HEK293T (cell line): ENCODE measurements at regions not wholly inside any gene's neighbourhood (a gene's known extent, or its start where the extent isn't known, plus 50 kb on each side); places are given as distances from the start of the nearest gene placed in this dataset.

Source experiments
- CTCF ChIA-PET: fragments of 350-600 bp; formaldehyde crosslinking; extraction: SDS; loops from one replicate; lab custom pipeline; 2021; ENCODE audit warnings: antibody characterized with exemption, inconsistent platforms; lab: Yijun Ruan, JAX
- POLR2A ChIA-PET: fragments of 350-600 bp; formaldehyde crosslinking; extraction: SDS; loops from one replicate; lab custom pipeline; 2020; ENCODE audit warnings: antibody characterized with exemption, inconsistent platforms; lab: Yijun Ruan, JAX
- DNase-seq: peaks from one replicate; pipeline ENCODE4 v3.0.0; 2012; ENCODE audit warnings: mixed read lengths; ENCODE audit errors: extremely low spot score
- ARNT ChIP-seq: fragments of 450-650 bp; IDR thresholded peaks from 2 replicates; pipeline ENCODE4 v1.6.1; 2017; ENCODE audit warnings: mild to moderate bottlenecking
- BHLHE40 ChIP-seq: fragments of 450-650 bp; IDR thresholded peaks from 2 replicates; pipeline ENCODE4 v1.6.1; 2016; ENCODE audit warnings: mild to moderate bottlenecking, moderate library complexity, borderline replicate concordance
- CTBP1 ChIP-seq: fragments of 450-650 bp; IDR thresholded peaks from 2 replicates; pipeline ENCODE4 v1.6.1; 2016; ENCODE audit warnings: borderline replicate concordance
- ELF4 ChIP-seq: fragments of 450-650 bp; IDR thresholded peaks from 2 replicates; pipeline ENCODE4 v1.6.1; 2017; ENCODE audit warnings: antibody characterized with exemption
- FOXA1 ChIP-seq: fragments of 450-650 bp; IDR thresholded peaks from 2 replicates; pipeline ENCODE4 v1.6.1; 2016; ENCODE audit warnings: mild to moderate bottlenecking
- FOXK2 ChIP-seq: fragments of 450-650 bp; IDR thresholded peaks from 2 replicates; pipeline ENCODE4 v1.6.1; 2016; ENCODE audit warnings: mild to moderate bottlenecking
- FOXM1 ChIP-seq: fragments of 450-650 bp; IDR thresholded peaks from 2 replicates; pipeline ENCODE4 v1.6.1; 2017; ENCODE audit warnings: mild to moderate bottlenecking, borderline replicate concordance
- HDGF ChIP-seq: fragments of 450-650 bp; IDR thresholded peaks from 2 replicates; pipeline ENCODE4 v1.6.1; 2017; ENCODE audit warnings: antibody characterized with exemption, borderline replicate concordance
- L3MBTL2 ChIP-seq: fragments of 450-650 bp; conservative IDR thresholded peaks from 2 replicates; pipeline ENCODE4 v1.6.1; 2016; ENCODE audit warnings: mild to moderate bottlenecking
- LEF1 ChIP-seq: fragments of 450-650 bp; IDR thresholded peaks from 2 replicates; pipeline ENCODE4 v1.6.1; 2017; ENCODE audit warnings: mild to moderate bottlenecking, borderline replicate concordance
- NFRKB ChIP-seq: fragments of 450-650 bp; IDR thresholded peaks from 2 replicates; pipeline ENCODE4 v1.6.1; 2016; ENCODE audit warnings: mild to moderate bottlenecking, moderate library complexity
- PKNOX1 ChIP-seq: fragments of 450-650 bp; IDR thresholded peaks from 2 replicates; pipeline ENCODE4 v1.6.1; 2016
- SP1 ChIP-seq: fragments of 450-650 bp; IDR thresholded peaks from 2 replicates; pipeline ENCODE4 v1.6.1; 2017
- SUZ12 ChIP-seq: fragments of 450-650 bp; IDR thresholded peaks from 2 replicates; pipeline ENCODE4 v1.6.1; 2016; ENCODE audit warnings: mild to moderate bottlenecking
- TARDBP ChIP-seq: fragments of 450-650 bp; IDR thresholded peaks from 2 replicates; pipeline ENCODE4 v1.6.1; 2016
- ZNF384 ChIP-seq: fragments of 450-650 bp; IDR thresholded peaks from 2 replicates; pipeline ENCODE4 v1.6.1; 2016

DNA sequence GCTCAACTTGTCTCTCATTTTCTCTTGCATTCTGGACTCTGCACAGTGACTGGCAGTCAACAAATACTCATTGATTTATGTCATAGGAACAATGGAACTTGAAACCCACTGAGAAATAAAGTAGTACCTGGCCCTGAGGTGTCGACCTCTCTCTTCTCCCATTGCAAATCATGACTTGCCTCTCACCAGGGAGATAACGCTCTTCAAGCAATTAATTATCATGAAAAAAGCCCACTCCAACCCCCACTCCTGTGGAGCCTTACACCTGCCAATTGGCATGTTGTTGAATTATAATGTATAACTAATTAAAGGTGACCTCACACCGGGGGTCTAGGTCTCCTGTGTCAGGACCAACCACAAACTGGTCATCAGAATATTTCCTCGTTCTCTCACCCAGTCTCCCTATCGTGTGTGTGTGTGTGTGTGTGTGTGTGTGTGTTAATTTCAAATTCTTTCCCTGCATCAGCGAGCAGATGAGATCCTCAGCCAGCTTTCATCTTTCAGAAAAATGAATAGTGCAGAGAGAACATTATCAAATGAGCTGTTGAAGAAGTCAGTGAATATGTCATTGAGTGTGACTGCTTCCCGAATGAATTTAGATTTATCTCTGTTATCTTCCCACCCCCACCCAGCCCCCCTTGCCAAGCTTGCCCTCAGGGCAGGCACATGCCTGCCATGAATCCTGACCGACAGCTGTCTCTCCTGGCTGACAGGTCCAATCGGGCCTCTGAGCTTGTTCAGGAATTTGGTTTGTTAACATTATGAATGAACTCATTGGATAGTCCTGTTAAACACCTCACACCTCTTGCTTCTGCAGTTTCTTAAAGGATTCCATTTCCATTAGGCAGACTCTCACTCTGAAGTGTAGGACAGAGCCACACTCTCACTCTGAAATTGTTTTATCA, 357.4 kb downstream of the INSC start:
- TF ChIP-seq PKNOX1: peak; percentile 81
- no peak for TF ChIP-seq TARDBP
- no peak for DNase-seq
- ChIA-PET POLR2A (no interaction called here), CTCF (no interaction called here)

DNA sequence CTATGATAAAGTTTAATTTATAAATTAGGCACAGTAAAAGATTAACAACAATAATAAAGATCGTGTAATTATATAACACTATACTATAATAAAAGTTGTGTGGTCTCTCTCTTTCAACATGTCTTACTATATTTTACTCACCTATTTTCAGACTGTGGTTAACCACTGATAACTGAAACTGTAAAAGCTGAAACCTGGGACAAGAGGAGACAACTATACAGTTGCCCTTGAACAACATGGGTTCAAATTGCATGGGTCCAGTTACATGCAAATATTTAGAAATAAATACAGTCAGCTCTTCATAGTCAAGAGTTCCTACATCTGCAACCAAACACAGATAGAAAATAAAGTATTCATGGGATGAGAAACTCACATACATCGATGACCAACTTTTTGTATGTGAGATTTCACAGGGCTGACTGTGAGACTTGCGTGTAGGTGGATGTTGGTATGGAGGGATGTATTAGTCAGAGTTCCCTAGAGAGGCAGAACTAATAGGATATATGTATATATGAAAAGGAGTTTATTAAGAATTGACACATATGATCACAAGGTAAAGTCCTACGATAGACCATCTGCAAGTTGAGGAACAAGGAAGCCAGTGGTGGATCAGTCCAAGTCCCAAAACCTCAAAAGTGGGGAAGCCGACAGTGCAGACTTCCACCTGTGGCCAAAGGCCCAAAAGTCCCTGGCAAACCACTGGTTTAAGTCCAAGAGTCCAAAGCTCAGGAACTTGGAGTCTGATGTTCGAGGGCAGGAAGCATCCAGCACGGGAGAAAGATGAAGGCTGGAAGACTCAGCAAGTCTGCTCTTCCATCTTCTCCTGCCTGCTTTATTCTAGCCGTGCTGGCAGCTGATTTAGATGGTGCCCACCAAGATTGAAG, 359.5 kb downstream of the INSC start:
- DNase-seq: no peak
- TF ChIP-seq BHLHE40 (no peak), ZNF384 (no peak), ARNT (no peak), TARDBP (no peak), NFRKB (no peak), ELF4 (no peak), FOXA1 (no peak), CTBP1 (no peak), PKNOX1 (no peak), LEF1 (no peak), SUZ12 (no peak), L3MBTL2 (no peak), FOXM1 (no peak), HDGF (no peak), FOXK2 (no peak), SP1 (no peak)
- POLR2A ChIA-PET: no interaction called here
- CTCF ChIA-PET: no interaction called here

GRCh38 chr11:15476371-15476917, 361.7 kb downstream of the INSC start:
- TF ChIP-seq L3MBTL2 (no peak), FOXA1 (no peak), PKNOX1 (no peak), SUZ12 (no peak), LEF1 (no peak), ARNT (no peak), TARDBP (no peak), NFRKB (no peak)
- DNase-seq: no peak

DNA sequence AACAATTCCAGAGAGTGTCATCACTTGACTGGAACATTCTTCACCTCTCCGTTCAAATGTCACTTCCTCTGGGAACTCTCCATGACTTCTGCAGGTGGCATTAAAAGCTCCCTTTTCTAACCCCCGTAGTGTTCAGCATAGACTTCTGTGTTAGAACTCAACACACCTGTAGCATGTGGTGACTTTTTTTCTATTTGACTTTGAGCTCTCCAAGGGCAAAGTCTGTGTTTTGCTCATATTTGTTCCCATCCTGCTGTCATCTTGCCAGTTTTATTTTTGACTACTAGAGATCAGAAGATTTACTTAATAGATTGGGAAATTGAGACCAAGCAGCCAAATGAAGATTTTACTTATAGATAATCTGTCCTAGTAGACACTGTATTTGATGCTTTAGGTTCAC, 367.1 kb downstream of the INSC start:
- no peak for DNase-seq
- POLR2A ChIA-PET: no interaction called here
- CTCF ChIA-PET: no interaction called here
- TF ChIP-seq FOXA1 (no peak), SUZ12 (no peak), SP1 (no peak), ELF4 (no peak), FOXM1 (no peak), TARDBP (no peak), HDGF (no peak), L3MBTL2 (no peak), NFRKB (no peak), ARNT (no peak), CTBP1 (no peak), BHLHE40 (no peak), ZNF384 (no peak), LEF1 (no peak), PKNOX1 (no peak)

More at GRCh38 chr11:15476371-15476917, 361.7 kb downstream of the INSC start:
- ChIA-PET POLR2A (no interaction called here), CTCF (no interaction called here)

- no peak for DNase-seq
- ChIA-PET POLR2A (no interaction called here), CTCF (no interaction called here)
- no peak for TF ChIP-seq NFRKB
- TF ChIP-seq PKNOX1: no peak
- TF ChIP-seq FOXK2: no peak
- no peak for TF ChIP-seq ELF4
- TF ChIP-seq TARDBP: no peak
- TF ChIP-seq ARNT: no peak
- no peak for TF ChIP-seq L3MBTL2
- no peak for TF ChIP-seq BHLHE40
- no peak for TF ChIP-seq LEF1
- TF ChIP-seq HDGF: no peak
Observed at GRCh38 chr11:15483205-15483604, 368.5 kb downstream of the INSC start.
